IPS-18c (cell line): ENCODE measurements at regions not wholly inside any gene's neighbourhood (a gene's known extent, or its start where the extent isn't known, plus 50 kb on each side); places are given as distances from the start of the nearest gene placed in this dataset.
"Not testable (repeated sequence)": the region's sequence is repeated elsewhere in the genome, so short reads cannot be mapped to it uniquely, and the experiment has no call there.

Experiments
- H3K4me3 ChIP-seq: 2 replicates; pipeline ENCODE4 v1.7.0; 2013; ENCODE audit warnings: low read depth, mild to moderate bottlenecking, low read length, moderate library complexity; ENCODE audit not compliant: insufficient read depth
- H3K9me3 ChIP-seq: one replicate; pipeline ENCODE4 v1.6.1; 2013; ENCODE audit warnings: mild to moderate bottlenecking, low read length, moderate library complexity; ENCODE audit not compliant: control insufficient read depth, insufficient read depth

DNA sequence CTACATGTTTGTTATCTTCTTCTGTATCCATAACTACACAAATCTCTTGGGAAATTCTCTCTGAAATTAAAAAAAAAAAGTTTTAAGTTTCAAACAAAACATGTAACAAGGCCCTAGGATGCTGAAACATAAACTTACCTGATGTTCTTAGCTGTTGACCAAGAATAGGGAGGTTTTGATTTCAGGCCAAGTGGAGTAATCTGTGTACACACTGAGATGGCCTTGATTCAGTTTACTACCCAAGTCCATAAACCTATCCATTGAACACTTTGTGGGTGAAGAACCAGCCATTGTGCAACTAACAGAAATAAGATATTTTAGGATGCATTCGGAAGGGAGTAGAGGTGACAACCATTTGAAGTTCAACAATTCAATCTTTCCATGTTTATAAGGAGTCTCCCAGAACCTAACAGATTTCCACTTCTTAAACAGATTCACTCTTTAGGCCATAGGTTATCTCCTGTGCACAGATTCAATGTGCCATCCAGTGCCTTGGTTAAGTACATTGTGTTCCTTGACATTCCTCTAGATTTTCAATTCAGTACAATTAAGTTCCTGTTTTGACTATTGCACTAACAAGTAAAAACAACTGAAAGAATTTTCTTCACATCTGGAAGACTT, 143.1 kb downstream of the CRPPA start:
- Histone ChIP-seq H3K9me3 (no peaks in the 10 kb centered on the region), H3K4me3 (no peak overlapping the region)

GRCh38 chr7:16271990-16272665, 149.2 kb downstream of the CRPPA start:
- H3K9me3 ChIP-seq = no peaks in the 10 kb centered on the region
- H3K4me3 ChIP-seq = no peak overlapping the region

- no peak overlapping the region for H3K4me3 ChIP-seq
Observed at GRCh38 chr7:16271355-16271915, 149.9 kb downstream of the CRPPA start.

GRCh38 chr7:16270844-16271243, 150.5 kb downstream of the CRPPA start:
- no peak overlapping the region for H3K4me3 ChIP-seq
- H3K9me3 ChIP-seq = no peaks in the 10 kb centered on the region

More at GRCh38 chr7:16271355-16271915, 149.9 kb downstream of the CRPPA start:
- H3K9me3 ChIP-seq = no peaks in the 10 kb centered on the region

DNA sequence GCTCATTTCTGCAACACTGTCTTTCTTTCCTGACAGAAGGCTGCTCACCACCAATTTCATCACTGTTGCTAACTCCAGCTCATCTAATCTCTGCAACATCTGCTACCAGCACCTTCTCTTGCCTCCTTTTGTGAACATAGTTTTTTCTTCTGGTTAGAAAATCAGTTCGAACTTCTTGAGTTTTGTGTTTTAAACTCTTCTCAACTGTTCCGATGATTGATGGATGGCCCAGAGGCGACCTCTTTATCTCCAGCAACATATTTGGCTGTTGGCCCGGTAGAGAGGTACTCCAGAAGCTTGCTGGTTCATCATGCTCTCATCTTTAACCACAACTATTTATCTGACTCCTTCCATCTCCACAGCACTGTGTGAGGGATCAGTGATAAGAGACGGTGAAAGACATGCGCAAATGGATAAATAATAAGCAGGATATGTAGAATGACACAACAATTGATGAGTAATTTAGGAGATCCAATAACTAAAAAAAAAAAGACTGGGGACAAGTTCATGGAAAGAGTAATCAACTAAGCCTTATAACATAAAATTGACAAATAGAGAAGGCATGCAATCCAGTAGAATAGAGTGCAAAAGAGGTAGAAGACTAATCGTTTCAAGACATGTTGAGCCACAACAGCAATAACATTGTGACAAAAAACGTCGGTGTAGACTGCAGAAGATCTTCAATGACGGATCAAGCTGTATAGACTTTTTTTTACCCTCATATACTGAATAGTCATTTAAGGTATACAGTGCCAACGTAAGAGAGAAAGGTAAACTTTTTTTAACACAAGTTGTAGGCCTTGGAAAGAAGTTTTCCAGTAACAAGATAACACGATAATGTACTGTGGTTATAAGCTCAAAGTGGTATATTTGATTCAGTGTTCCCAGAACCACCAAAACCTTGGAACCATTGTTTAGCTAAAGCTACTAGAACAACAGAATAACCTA, 152.2 kb downstream of the CRPPA start:
- Histone ChIP-seq H3K9me3 (no peaks in the 10 kb centered on the region), H3K4me3 (no peak overlapping the region)

- no peaks in the 10 kb centered on the region for H3K9me3 ChIP-seq
- no peak overlapping the region for H3K4me3 ChIP-seq
Observed at GRCh38 chr7:16267953-16268820, 153.2 kb downstream of the CRPPA start.

- H3K4me3 ChIP-seq = no peak overlapping the region
- no peaks in the 10 kb centered on the region for H3K9me3 ChIP-seq
Observed at GRCh38 chr7:16266877-16267276, 154.5 kb downstream of the CRPPA start.

- H3K4me3 ChIP-seq, H3K9me3 ChIP-seq: not testable (repeated sequence)
Observed at GRCh38 chr7:16266470-16266869, 154.9 kb downstream of the CRPPA start.

DNA sequence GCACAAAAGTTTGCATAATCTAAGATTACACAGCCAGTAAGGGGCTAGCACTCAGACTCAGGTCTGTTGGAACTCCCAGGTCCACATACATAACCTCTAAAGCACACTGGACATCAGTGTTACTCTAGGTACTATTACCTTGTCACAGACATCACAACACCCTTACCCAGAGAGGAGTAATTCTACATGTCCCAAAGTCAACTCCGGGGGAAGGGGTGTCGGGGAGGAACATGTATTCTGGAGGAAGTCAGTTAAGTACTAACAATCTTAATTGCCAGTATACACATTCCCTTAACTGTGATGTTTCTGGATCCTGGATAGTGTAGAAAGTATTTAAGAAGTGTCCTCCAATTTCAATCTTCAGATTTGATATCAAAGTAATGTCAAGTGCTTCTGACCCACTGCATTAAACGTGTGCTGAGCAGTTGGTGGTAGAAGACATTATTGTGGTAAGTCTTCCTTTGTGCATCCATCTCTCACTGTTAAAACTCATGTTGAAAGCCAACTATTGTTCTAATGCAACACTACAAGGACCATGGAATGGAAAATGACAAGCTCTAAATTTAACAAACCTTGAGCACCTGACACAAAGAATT, 155.4 kb downstream of the CRPPA start:
- no peaks in the 10 kb centered on the region for H3K9me3 ChIP-seq
- no peak overlapping the region for H3K4me3 ChIP-seq

GRCh38 chr7:16264823-16265804, 156.2 kb downstream of the CRPPA start:
- Histone ChIP-seq H3K4me3 (no peak overlapping the region), H3K9me3 (no peaks in the 10 kb centered on the region)

DNA sequence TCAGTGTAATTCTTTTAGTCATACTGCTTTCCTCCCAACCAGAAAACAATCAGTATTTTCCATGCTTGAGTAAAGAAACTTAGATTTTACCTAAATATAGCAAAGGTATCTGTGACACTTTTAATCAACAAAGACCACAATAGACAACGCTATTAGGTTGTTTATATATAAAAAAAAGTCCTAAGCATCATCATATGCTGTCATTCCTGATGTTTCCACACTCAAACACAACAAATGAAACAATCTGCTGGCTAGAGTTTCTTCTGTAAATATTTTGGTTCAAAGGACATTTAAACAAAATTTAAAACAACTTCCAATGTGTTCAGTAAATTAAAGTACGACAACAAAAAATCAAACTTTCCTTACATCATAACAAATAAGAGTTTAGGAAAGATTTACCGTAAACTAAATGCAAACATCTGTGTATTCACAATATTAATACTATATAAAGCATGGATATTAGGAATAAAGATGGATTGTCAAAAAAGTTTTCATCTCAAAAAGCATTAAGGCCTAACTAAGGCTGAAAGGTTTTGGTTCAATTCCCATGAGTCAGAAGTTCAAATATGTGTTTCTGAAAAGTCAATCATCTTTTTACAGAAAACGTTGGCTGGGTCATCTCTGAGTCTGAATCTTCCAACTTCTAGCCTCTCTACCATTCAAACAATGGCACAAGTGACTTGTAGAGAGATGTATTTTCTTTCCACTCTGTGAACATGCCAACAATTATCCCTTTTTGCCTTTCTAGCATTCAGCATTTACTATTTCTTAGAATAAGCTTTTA, 157.1 kb downstream of the CRPPA start:
- Histone ChIP-seq H3K4me3 (no peak overlapping the region), H3K9me3 (no peaks in the 10 kb centered on the region)

DNA sequence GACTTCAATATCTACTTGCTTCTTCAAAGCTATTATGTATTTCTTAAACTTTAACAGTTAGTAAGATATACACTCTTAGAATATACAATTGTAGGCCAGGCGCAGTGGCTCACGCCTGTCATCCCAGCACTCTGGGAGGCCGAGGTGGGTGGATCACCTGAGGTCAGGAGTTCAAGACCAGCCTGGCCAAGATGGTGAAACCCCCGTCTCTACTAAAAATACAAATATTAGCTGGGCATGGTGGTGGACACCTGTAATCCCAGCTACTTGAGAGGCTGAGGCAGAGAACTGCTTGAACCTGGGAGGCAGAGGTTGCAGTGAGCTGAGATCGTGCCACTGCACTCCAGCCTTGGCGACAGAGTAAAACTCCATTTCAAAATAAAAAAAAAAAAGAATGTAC, 158.0 kb downstream of the CRPPA start:
- not testable (repeated sequence) for H3K9me3 ChIP-seq, H3K4me3 ChIP-seq

DNA sequence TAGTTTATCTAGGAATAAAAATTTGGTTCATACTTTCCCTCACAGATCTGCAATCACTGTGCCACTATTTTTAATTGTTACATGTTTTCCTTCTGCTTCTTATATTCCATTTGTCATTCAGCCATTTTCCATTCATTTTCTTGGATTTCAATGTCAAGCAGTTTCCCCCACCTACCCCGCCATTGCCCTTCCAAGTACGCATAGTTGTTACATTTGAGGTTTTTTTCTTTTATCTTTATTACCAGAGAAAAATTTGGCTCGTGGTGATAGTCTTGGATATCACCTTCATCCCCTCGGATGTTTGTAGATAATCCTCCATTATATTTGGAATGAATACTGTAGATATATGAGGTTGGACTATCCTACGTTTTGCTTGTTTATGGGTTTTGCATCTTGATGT, 159.7 kb downstream of the CRPPA start:
- no peak overlapping the region for H3K4me3 ChIP-seq

GRCh38 chr7:16261100-16261499, 160.2 kb downstream of the CRPPA start:
- H3K4me3 ChIP-seq = no peak overlapping the region
- H3K9me3 ChIP-seq = no peaks in the 10 kb centered on the region

More for the DNA sequence above, 159.7 kb downstream of the CRPPA start:
- H3K9me3 ChIP-seq = no peaks in the 10 kb centered on the region

DNA sequence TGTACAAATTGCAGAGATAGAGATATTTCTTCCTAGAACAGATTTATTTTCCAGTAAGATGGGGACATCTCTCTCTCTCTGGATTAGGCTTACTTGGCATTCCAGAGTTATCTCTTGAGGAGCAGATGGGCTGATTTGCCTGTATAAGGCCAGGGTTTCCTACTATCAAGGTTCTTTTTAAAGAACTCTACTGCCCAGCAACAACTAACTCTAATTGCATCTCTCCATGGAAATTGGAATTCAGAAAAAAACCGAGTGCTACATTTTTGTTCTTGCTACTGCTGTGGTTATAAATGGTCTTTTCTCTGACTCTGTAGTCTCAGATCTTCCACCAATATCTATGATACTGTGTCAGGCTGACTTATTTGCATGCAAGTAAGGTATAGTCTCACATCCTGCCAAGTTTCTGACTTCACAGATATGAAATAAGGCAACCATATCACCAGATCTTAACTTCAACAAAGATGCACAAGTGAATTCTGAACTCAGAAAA, 161.1 kb downstream of the CRPPA start:
- no peaks in the 10 kb centered on the region for H3K9me3 ChIP-seq
- H3K4me3 ChIP-seq = no peak overlapping the region
